Stimulated activated naive B cell treated with anti-CD40 and anti-IgM and Interleukin-4, amounts not matched to agents 10 μg/mL and 1 μg/mL and 100 μg/mL, for 72 hours (primary cell): ENCODE measurements at regions not wholly inside any gene's neighbourhood (a gene's known extent, or its start where the extent isn't known, plus 50 kb on each side); places are given as distances from the start of the nearest gene placed in this dataset.
A peak's percentile ranks its signal among the peaks of the same experiment; 100 is the strongest.
"Not testable (repeated sequence)": the region's sequence is repeated elsewhere in the genome, so short reads cannot be mapped to it uniquely, and the experiment has no call there.

Experiments
- ATAC-seq, 2 donors: fragments of 150-1000 bp; cut with Tn5 transposase; replicated peaks; 2 replicates each; pipeline ENCODE4 v1.10.0; 2021; ENCODE audit warnings: moderate library complexity in 1 of 2
- DNase-seq: peaks from one replicate; pipeline ENCODE4 v3.0.0; 2021
- H3K27ac Mint-ChIP-seq: one replicate; pipeline ENCODE4 v1.8.0; 2022; ENCODE audit warnings: mild to moderate bottlenecking, mixed read lengths
- H3K27me3 Mint-ChIP-seq, 2 donors: one replicate each; pipeline ENCODE4 v1.8.0; 2022; ENCODE audit warnings: mixed read lengths in 2 of 2
- H3K36me3 Mint-ChIP-seq, 2 donors: one replicate each; pipeline ENCODE4 v1.8.0; 2022; ENCODE audit warnings: mixed read lengths in 2 of 2, mild to moderate bottlenecking in 1 of 2
- H3K4me1 Mint-ChIP-seq, 2 donors: one replicate each; pipeline ENCODE4 v1.8.0; 2022; ENCODE audit warnings: mixed read lengths in 2 of 2, mild to moderate bottlenecking in 1 of 2
- H3K4me3 Mint-ChIP-seq, 2 donors: one replicate each; pipeline ENCODE4 v1.8.0; 2022; ENCODE audit warnings: mild to moderate bottlenecking in 2 of 2, mixed read lengths in 2 of 2, moderate library complexity in 1 of 2
- H3K9me3 Mint-ChIP-seq, 2 donors: one replicate each; pipeline ENCODE4 v1.8.0; 2022; ENCODE audit warnings: mixed read lengths in 2 of 2, mild to moderate bottlenecking in 1 of 2

- H3K36me3 Mint-ChIP-seq, H3K9me3 Mint-ChIP-seq, DNase-seq, H3K27ac Mint-ChIP-seq, H3K4me3 Mint-ChIP-seq, H3K27me3 Mint-ChIP-seq: not testable (repeated sequence)
- peaks cover 2 to 11% of the 10 kb centered on the region in 2 donors for H3K4me1 Mint-ChIP-seq
- ATAC-seq: peak; percentile 18 to 33
Measured at GRCh38 chr14:65991935-65992334, 494.2 kb upstream of the CCDC196 start.

- Mint-ChIP-seq H3K9me3 (peaks cover 3 to 6% of the 10 kb centered on the region in 2 donors), H3K4me1 (peaks cover 2 to 11% of the 10 kb centered on the region in 2 donors), H3K27me3 (peaks cover 0 to 5% of the 10 kb centered on the region in 2 donors), H3K4me3 (no peak overlapping the region), H3K36me3 (peaks cover 0 to 2% of the 10 kb centered on the region in 2 donors), H3K27ac (no peak overlapping the region)
- ATAC-seq (no peak), DNase-seq (no peak)
Measured at GRCh38 chr14:65993103-65993502, 493.1 kb upstream of the CCDC196 start.

GRCh38 chr14:65993996-65994395 lies 492.2 kb upstream of the CCDC196 start:
- Mint-ChIP-seq H3K27me3 (peaks cover under 1 to 5% of the 10 kb centered on the region in 2 donors), H3K36me3 (peaks cover 0 to 2% of the 10 kb centered on the region in 2 donors), H3K27ac (no peak overlapping the region), H3K4me1 (peaks cover 2 to 11% of the 10 kb centered on the region in 2 donors), H3K9me3 (peaks cover 6 to 7% of the 10 kb centered on the region in 2 donors), H3K4me3 (no peak overlapping the region)
- no peak for ATAC-seq
- no peak for DNase-seq

- Mint-ChIP-seq H3K27ac (no peak overlapping the region), H3K4me3 (no peak overlapping the region), H3K9me3 (peaks cover 20 to 23% of the 10 kb centered on the region in 2 donors), H3K27me3 (peaks cover 17 to 28% of the 10 kb centered on the region in 2 donors), H3K4me1 (peaks cover 0 to under 1% of the 10 kb centered on the region in 2 donors), H3K36me3 (no peaks in the 10 kb centered on the region)
- ATAC-seq (no peak), DNase-seq (no peak)
Measured at GRCh38 chr14:65997347-65997746, 488.8 kb upstream of the CCDC196 start.

DNA sequence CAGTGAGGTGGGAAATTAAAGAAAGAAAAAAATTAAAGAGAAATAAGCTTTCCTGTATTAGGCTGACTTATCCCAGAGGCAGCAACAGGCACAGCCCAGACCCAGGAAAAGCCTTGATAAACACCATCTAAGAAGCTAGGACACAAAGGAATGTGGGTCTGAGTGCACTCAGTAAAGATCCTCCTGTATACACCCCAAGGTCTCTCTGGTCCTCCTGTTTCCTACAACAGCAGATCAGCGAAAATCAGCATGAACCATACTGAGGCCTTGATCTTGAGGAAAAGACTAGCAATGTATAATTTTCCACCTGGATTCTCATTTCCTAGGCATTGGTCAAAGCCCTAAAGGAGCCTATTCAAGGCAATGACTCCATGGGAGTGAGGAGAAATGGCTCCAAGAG lies 486.3 kb upstream of the CCDC196 start:
- Mint-ChIP-seq H3K4me1 (no peaks in the 10 kb centered on the region), H3K9me3 (peaks cover 18 to 23% of the 10 kb centered on the region in 2 donors), H3K27me3 (peaks cover 23 to 37% of the 10 kb centered on the region in 2 donors), H3K36me3 (no peaks in the 10 kb centered on the region), H3K4me3 (no peak overlapping the region), H3K27ac (no peak overlapping the region)
- DNase-seq (no peak), ATAC-seq (no peak)

DNA sequence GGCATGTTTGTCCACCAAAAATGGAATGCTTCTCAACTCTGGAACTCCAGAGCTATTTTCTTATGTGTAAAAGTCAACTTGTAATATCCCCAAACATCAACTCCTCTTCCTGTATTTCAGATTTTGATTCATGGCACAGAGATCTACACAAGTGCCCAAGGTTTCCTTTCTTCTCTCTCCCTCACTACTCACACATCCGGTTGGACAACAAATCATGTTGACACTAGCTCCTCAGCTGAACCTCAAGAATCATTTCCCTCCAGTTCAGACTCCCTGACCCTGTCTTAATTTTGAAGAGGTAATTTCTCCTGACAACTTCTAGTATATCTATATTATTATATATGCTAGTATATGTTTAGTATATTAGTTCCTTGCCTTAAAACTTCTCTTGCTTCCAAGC lies 485.4 kb upstream of the CCDC196 start:
- H3K4me1 Mint-ChIP-seq: no peaks in the 10 kb centered on the region
- H3K36me3 Mint-ChIP-seq: no peaks in the 10 kb centered on the region
- DNase-seq: no peak
- no peak overlapping the region for H3K27ac Mint-ChIP-seq
- peaks cover 23 to 37% of the 10 kb centered on the region in 2 donors for H3K27me3 Mint-ChIP-seq
- H3K4me3 Mint-ChIP-seq: no peak overlapping the region
- H3K9me3 Mint-ChIP-seq: peaks cover 18 to 23% of the 10 kb centered on the region in 2 donors
- no peak for ATAC-seq

- H3K4me1 Mint-ChIP-seq: no peaks in the 10 kb centered on the region
- peaks cover 22 to 37% of the 10 kb centered on the region in 2 donors for H3K27me3 Mint-ChIP-seq
- no peak for ATAC-seq
- H3K27ac Mint-ChIP-seq: no peak overlapping the region
- H3K9me3 Mint-ChIP-seq: peaks cover 18 to 23% of the 10 kb centered on the region in 2 donors
- DNase-seq: no peak
- H3K36me3 Mint-ChIP-seq: no peaks in the 10 kb centered on the region
- H3K4me3 Mint-ChIP-seq: no peak overlapping the region
Measured at GRCh38 chr14:66001356-66001755, 484.8 kb upstream of the CCDC196 start.

DNA sequence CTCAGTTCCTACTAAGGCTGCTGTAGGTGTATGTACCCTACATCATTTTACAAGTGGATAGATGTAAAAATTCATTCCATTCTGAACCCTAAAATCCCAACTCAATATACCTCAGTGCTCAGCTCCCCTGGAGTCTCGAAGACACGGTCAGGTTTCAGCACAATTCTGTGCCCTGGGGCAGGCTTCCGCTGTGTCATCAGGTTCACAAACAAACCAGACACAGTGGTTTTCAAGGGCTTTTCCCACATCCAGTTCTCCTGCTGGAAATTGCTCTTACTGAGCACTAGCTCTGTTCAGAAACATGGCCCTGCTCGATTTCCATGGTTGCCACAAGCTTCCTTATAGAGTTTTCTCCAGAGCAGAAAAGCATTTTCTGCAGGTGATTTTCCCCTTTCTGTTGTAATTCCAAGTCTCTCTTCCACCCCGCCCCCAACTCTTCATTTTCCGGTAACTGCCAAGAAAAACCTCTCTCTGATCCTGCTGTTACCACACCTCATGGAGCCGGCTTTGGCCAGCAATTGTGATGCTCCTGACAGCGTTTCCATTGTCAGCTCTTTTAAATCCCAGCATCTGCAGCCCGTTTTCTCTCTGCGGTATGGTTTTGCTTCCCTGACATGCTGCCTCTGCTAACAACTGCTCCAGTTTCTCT lies 483.0 kb upstream of the CCDC196 start:
- peaks cover 18 to 23% of the 10 kb centered on the region in 2 donors for H3K9me3 Mint-ChIP-seq

DNA sequence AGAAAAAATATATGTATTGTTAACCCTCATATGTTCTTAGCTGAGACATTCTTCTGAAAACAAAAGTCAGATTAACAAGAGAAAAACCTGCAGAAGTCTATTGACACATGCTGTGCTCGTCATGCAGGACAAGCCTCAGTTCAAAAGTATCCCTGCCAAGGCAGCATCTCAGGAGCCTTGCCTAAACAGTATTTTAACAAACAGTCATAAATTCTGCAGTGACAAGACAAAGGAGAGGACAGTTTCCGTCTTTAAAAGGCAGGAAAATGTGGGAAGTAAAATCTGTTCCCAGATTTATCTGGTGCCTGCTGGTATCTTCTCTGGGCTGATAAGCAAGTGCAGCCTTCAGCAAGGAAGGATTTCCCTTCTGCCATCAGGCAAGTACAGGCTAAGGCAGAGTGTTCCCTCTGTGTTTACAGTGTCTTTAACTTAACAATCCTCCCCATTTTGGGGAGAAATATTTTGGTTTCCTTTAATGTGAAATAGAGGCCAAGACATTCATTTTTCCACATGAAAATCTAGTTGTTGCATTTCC lies 480.2 kb upstream of the CCDC196 start:
- Mint-ChIP-seq H3K27ac (no peak overlapping the region), H3K4me1 (no peaks in the 10 kb centered on the region), H3K27me3 (peaks cover 22 to 25% of the 10 kb centered on the region in 2 donors), H3K4me3 (no peak overlapping the region), H3K36me3 (no peaks in the 10 kb centered on the region), H3K9me3 (peaks cover 5 to 7% of the 10 kb centered on the region in 2 donors)
- ATAC-seq (no peak), DNase-seq (no peak)

More for the DNA sequence above, 483.0 kb upstream of the CCDC196 start:
- peaks cover 22 to 37% of the 10 kb centered on the region in 2 donors for H3K27me3 Mint-ChIP-seq
- H3K27ac Mint-ChIP-seq: no peak overlapping the region
- H3K36me3 Mint-ChIP-seq: no peaks in the 10 kb centered on the region
- no peaks in the 10 kb centered on the region for H3K4me1 Mint-ChIP-seq
- DNase-seq (no peak), ATAC-seq (no peak)
- no peak overlapping the region for H3K4me3 Mint-ChIP-seq

DNA sequence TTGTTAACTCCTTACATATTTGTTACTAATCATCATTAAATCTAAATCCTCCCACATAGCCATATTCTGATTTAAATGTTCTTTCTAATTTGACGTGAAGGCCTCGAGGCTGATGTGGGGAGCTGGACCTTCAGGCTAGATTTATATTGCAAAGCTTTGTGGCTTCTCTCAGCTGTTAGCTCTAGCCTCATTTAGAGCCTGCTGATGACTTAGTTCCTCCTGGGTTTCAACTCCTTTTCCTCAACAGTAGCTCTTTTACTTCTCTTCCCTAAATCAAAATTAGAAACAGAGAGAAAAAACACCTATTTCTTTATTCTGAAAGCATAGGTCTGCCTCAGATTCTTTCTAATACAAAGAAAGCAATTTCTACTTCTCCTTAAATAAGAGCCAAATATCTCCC lies 477.5 kb upstream of the CCDC196 start:
- H3K27ac Mint-ChIP-seq: no peak overlapping the region
- H3K4me3 Mint-ChIP-seq: no peak overlapping the region
- H3K36me3 Mint-ChIP-seq: no peaks in the 10 kb centered on the region
- H3K9me3 Mint-ChIP-seq: no peaks in the 10 kb centered on the region
- DNase-seq: no peak
- no peaks in the 10 kb centered on the region for H3K4me1 Mint-ChIP-seq
- ATAC-seq: no peak
- peaks cover under 1 to 18% of the 10 kb centered on the region in 2 donors for H3K27me3 Mint-ChIP-seq

- no peaks in the 10 kb centered on the region for H3K36me3 Mint-ChIP-seq
- H3K4me1 Mint-ChIP-seq: no peaks in the 10 kb centered on the region
- DNase-seq: no peak
- ATAC-seq: no peak
- no peak overlapping the region for H3K4me3 Mint-ChIP-seq
- no peaks in the 10 kb centered on the region for H3K9me3 Mint-ChIP-seq
- H3K27me3 Mint-ChIP-seq: peaks cover 0 to 17% of the 10 kb centered on the region in 2 donors
- no peak overlapping the region for H3K27ac Mint-ChIP-seq
Measured at GRCh38 chr14:66009089-66009488, 477.1 kb upstream of the CCDC196 start.

DNA sequence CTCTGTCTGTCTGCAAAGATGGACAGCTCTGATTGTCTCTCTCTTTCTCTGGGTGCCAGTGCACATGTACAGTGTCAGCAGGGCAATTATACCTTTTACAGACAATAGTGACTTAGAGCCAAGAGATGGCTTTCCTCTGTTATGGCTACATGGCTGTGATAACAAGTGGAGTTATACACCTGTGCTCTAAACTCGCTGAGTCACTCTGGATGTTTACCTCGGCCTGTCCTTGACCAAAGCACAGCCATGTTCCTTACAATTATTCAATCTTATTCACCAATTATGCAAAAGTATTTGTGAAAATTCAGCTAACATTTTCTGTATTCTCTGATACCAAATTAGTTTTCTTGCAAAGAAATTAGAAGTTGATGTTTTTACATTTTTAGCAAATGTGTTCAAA lies 475.5 kb upstream of the CCDC196 start:
- Mint-ChIP-seq H3K27ac (no peak overlapping the region), H3K9me3 (no peaks in the 10 kb centered on the region), H3K4me3 (no peak overlapping the region), H3K36me3 (no peaks in the 10 kb centered on the region), H3K27me3 (peaks cover 0 to 13% of the 10 kb centered on the region in 2 donors), H3K4me1 (no peaks in the 10 kb centered on the region)
- ATAC-seq (no peak), DNase-seq (no peak)

DNA sequence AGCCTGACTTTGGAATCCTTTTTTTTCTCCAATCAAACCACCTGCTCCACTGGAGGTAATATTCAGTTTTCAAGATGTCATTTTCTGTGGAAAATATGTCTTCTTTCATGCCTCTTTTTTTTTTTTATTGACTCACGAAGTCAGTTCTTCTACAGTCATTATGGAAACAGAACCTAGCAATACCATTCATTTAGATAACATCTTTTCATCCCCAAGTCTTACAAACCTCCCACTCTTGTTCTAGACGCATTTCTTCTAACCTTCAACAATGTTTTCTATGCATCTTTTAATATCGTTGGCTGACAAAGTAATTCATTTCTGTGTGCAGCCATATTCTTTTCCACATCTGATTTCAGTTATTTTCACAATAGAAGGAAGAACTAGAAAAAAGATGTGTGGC lies 474.3 kb upstream of the CCDC196 start:
- H3K9me3 Mint-ChIP-seq: peaks cover 0 to 1% of the 10 kb centered on the region in 2 donors
- no peak overlapping the region for H3K27ac Mint-ChIP-seq
- H3K36me3 Mint-ChIP-seq: no peaks in the 10 kb centered on the region
- no peak overlapping the region for H3K4me3 Mint-ChIP-seq
- ATAC-seq (no peak), DNase-seq (no peak)
- no peaks in the 10 kb centered on the region for H3K4me1 Mint-ChIP-seq
- peaks cover 10 to 21% of the 10 kb centered on the region in 2 donors for H3K27me3 Mint-ChIP-seq

- H3K27ac Mint-ChIP-seq, H3K4me1 Mint-ChIP-seq, H3K36me3 Mint-ChIP-seq, H3K4me3 Mint-ChIP-seq, DNase-seq, ATAC-seq, H3K9me3 Mint-ChIP-seq: not testable (repeated sequence)
- peaks cover 13 to 19% of the 10 kb centered on the region in 2 donors for H3K27me3 Mint-ChIP-seq
Measured at GRCh38 chr14:66013607-66014006, 472.6 kb upstream of the CCDC196 start.

GRCh38 chr14:66015071-66015780 lies 470.9 kb upstream of the CCDC196 start:
- DNase-seq (no peak), ATAC-seq (no peak)
- H3K4me1 Mint-ChIP-seq: no peaks in the 10 kb centered on the region
- H3K27me3 Mint-ChIP-seq: peaks cover 13 to 19% of the 10 kb centered on the region in 2 donors
- H3K9me3 Mint-ChIP-seq: peaks cover 0 to 3% of the 10 kb centered on the region in 2 donors
- H3K27ac Mint-ChIP-seq: no peak overlapping the region
- no peaks in the 10 kb centered on the region for H3K36me3 Mint-ChIP-seq
- no peak overlapping the region for H3K4me3 Mint-ChIP-seq
